ENCODE measurements at regions not wholly inside any gene's neighbourhood (a gene's known extent, or its start where the extent isn't known, plus 50 kb on each side); places are given as distances from the start of the nearest gene placed in this dataset.

- Histone ChIP-seq H3K36me3 (no peaks in the 10 kb centered on the region), H3K4me3 (no peak overlapping the region), H3K27ac (no peak overlapping the region), H3K9me3 (no peaks in the 10 kb centered on the region), H3K27me3 (peaks cover 0 to 17% of the 10 kb centered on the region in 2 donors), H3K4me1 (no peaks in the 10 kb centered on the region)
- no peak for TF ChIP-seq CTCF (IDR thresholded peaks at IDR 0.05)
- intact Hi-C loops (cut with DNase I; ENCODE audit: low total_unique reads): no loop called here
- no peak for DNase-seq
Observed at GRCh38 chr1:30511106-30511505, 212.3 kb downstream of the MATN1 start.

- Histone ChIP-seq H3K4me1 (no peaks in the 10 kb centered on the region), H3K9me3 (no peaks in the 10 kb centered on the region), H3K4me3 (no peak overlapping the region), H3K36me3 (no peaks in the 10 kb centered on the region), H3K27me3 (peaks cover 0 to 17% of the 10 kb centered on the region in 2 donors), H3K27ac (no peak overlapping the region)
- DNase-seq: no peak
- intact Hi-C loops (cut with DNase I; ENCODE audit: low total_unique reads): no loop called here
- no peak for TF ChIP-seq CTCF (IDR thresholded peaks at IDR 0.05)
Observed at GRCh38 chr1:30509670-30510069, 213.7 kb downstream of the MATN1 start.

GRCh38 chr1:30508611-30509010, 214.8 kb downstream of the MATN1 start:
- Histone ChIP-seq H3K9me3 (no peaks in the 10 kb centered on the region), H3K36me3 (no peaks in the 10 kb centered on the region), H3K27me3 (peaks cover 0 to 26% of the 10 kb centered on the region in 2 donors), H3K27ac (no peak overlapping the region), H3K4me3 (no peak overlapping the region), H3K4me1 (no peaks in the 10 kb centered on the region)
- DNase-seq: peak in 1 of 2 donors; percentile 27
- intact Hi-C loops (cut with DNase I; ENCODE audit: low total_unique reads): no loop called here
- no peak for TF ChIP-seq CTCF (IDR thresholded peaks at IDR 0.05)

- TF ChIP-seq CTCF (IDR thresholded peaks at IDR 0.05): no peak
- H3K27me3 ChIP-seq: peaks cover 0 to 28% of the 10 kb centered on the region in 2 donors
- DNase-seq: peak in 1 of 2 donors; percentile 37
- H3K4me3 ChIP-seq: no peak overlapping the region
- no peaks in the 10 kb centered on the region for H3K9me3 ChIP-seq
- H3K4me1 ChIP-seq: no peaks in the 10 kb centered on the region
- no peaks in the 10 kb centered on the region for H3K36me3 ChIP-seq
- intact Hi-C loops (cut with DNase I; ENCODE audit: low total_unique reads): no loop called here
- H3K27ac ChIP-seq: no peak overlapping the region
Observed at GRCh38 chr1:30508175-30508448, 215.3 kb downstream of the MATN1 start.

GRCh38 chr1:30507401-30508174, 215.8 kb downstream of the MATN1 start:
- TF ChIP-seq CTCF (IDR thresholded peaks at IDR 0.05): no peak
- Histone ChIP-seq H3K36me3 (no peaks in the 10 kb centered on the region), H3K9me3 (no peaks in the 10 kb centered on the region), H3K4me3 (no peak overlapping the region), H3K27me3 (peaks cover 0 to 28% of the 10 kb centered on the region in 2 donors), H3K4me1 (no peaks in the 10 kb centered on the region), H3K27ac (no peak overlapping the region)
- peak in 1 of 2 donors; percentile 7 for DNase-seq
- intact Hi-C loops (cut with DNase I; ENCODE audit: low total_unique reads): no loop called here

GRCh38 chr1:30507016-30507312, 216.4 kb downstream of the MATN1 start:
- H3K27me3 ChIP-seq: peaks cover 0 to 28% of the 10 kb centered on the region in 2 donors
- intact Hi-C loops (cut with DNase I; ENCODE audit: low total_unique reads): no loop called here
- no peak overlapping the region for H3K4me3 ChIP-seq
- TF ChIP-seq CTCF (IDR thresholded peaks at IDR 0.05): no peak
- H3K36me3 ChIP-seq: no peaks in the 10 kb centered on the region
- no peak overlapping the region for H3K27ac ChIP-seq
- H3K9me3 ChIP-seq: no peaks in the 10 kb centered on the region
- DNase-seq: peak in 1 of 2 donors; percentile 16
- H3K4me1 ChIP-seq: no peaks in the 10 kb centered on the region

Measured in tibial artery (tissue), 4 donors.